ENCODE measurements at regions not wholly inside any gene's neighbourhood (a gene's known extent, or its start where the extent isn't known, plus 50 kb on each side); places are given as distances from the start of the nearest gene placed in this dataset.

GRCh38 chr12:115700081-115700480 lies 577.4 kb downstream of the MED13L start:
- no peaks in the 10 kb centered on the region for H3K36me3 Mint-ChIP-seq (ENCODE audit: low read depth)

GRCh38 chr12:115698257-115698656 lies 579.2 kb downstream of the MED13L start:
- Mint-ChIP-seq H3K9me3 (no peaks in the 10 kb centered on the region), H3K27me3 (ENCODE audit: low read depth) (peaks cover 11% of the 10 kb centered on the region), H3K27ac (peak overlapping the region in 1 of 3 experiments; percentile 89), H3K4me1 (peaks cover 21% of the 10 kb centered on the region), H3K36me3 (ENCODE audit: low read depth) (no peaks in the 10 kb centered on the region), H3K4me3 (no peak overlapping the region)
- no peak for TF ChIP-seq CTCF (IDR thresholded peaks at IDR 0.05; ENCODE audit: unreplicated experiment in 3 of 3)

More at GRCh38 chr12:115700081-115700480, 577.4 kb downstream of the MED13L start:
- no peak for TF ChIP-seq CTCF (IDR thresholded peaks at IDR 0.05; ENCODE audit: unreplicated experiment in 3 of 3)
- Mint-ChIP-seq H3K27ac (no peak overlapping the region), H3K4me3 (no peak overlapping the region), H3K27me3 (ENCODE audit: low read depth) (peaks cover 7% of the 10 kb centered on the region), H3K9me3 (no peaks in the 10 kb centered on the region), H3K4me1 (peaks cover 21% of the 10 kb centered on the region)

GRCh38 chr12:115697340-115697739 lies 580.2 kb downstream of the MED13L start:
- TF ChIP-seq CTCF (IDR thresholded peaks at IDR 0.05; ENCODE audit: unreplicated experiment in 3 of 3): no peak
- H3K9me3 Mint-ChIP-seq: no peaks in the 10 kb centered on the region
- H3K27ac Mint-ChIP-seq: peak overlapping the region; percentile 88 to 90 (median 89)
- peak overlapping the region in 1 of 3 experiments; percentile 29 for H3K4me3 Mint-ChIP-seq
- no peaks in the 10 kb centered on the region for H3K36me3 Mint-ChIP-seq (ENCODE audit: low read depth)
- H3K27me3 Mint-ChIP-seq (ENCODE audit: low read depth): peaks cover 11% of the 10 kb centered on the region
- peaks cover 21% of the 10 kb centered on the region for H3K4me1 Mint-ChIP-seq

- Mint-ChIP-seq H3K4me1 (peaks cover 21% of the 10 kb centered on the region), H3K27me3 (ENCODE audit: low read depth) (peaks cover 11% of the 10 kb centered on the region), H3K36me3 (ENCODE audit: low read depth) (no peaks in the 10 kb centered on the region), H3K9me3 (no peaks in the 10 kb centered on the region), H3K27ac (no peak overlapping the region), H3K4me3 (no peak overlapping the region)
- TF ChIP-seq CTCF (IDR thresholded peaks at IDR 0.05; ENCODE audit: unreplicated experiment in 3 of 3): no peak
These were observed 582.9 kb downstream of the MED13L start for GRCh38 chr12:115694564-115694963.

GRCh38 chr12:115693970-115694369 lies 583.5 kb downstream of the MED13L start:
- Mint-ChIP-seq H3K9me3 (no peaks in the 10 kb centered on the region), H3K27ac (no peak overlapping the region), H3K4me1 (peaks cover 21% of the 10 kb centered on the region), H3K27me3 (ENCODE audit: low read depth) (peaks cover 11% of the 10 kb centered on the region), H3K36me3 (ENCODE audit: low read depth) (no peaks in the 10 kb centered on the region), H3K4me3 (no peak overlapping the region)
- TF ChIP-seq CTCF (IDR thresholded peaks at IDR 0.05; ENCODE audit: unreplicated experiment in 3 of 3): no peak

- TF ChIP-seq CTCF (IDR thresholded peaks at IDR 0.05; ENCODE audit: unreplicated experiment in 3 of 3): no peak
- H3K4me1 Mint-ChIP-seq: peaks cover 19% of the 10 kb centered on the region
- no peak overlapping the region for H3K4me3 Mint-ChIP-seq
These were observed 586.4 kb downstream of the MED13L start for GRCh38 chr12:115691123-115691522.

More at GRCh38 chr12:115691123-115691522, 586.4 kb downstream of the MED13L start:
- H3K36me3 Mint-ChIP-seq (ENCODE audit: low read depth): no peaks in the 10 kb centered on the region
- H3K27me3 Mint-ChIP-seq (ENCODE audit: low read depth): peaks cover 9% of the 10 kb centered on the region
- H3K9me3 Mint-ChIP-seq: no peaks in the 10 kb centered on the region
- no peak overlapping the region for H3K27ac Mint-ChIP-seq
